Pancreas (tissue), 10 donors: ENCODE measurements at regions not wholly inside any gene's neighbourhood (a gene's known extent, or its start where the extent isn't known, plus 50 kb on each side); places are given as distances from the start of the nearest gene placed in this dataset.

Experiments used
- ATAC-seq, 4 donors: fragments of 200-7000 bp; cut with Tn5 transposase; one replicate each; pipeline versions ENCODE4 v1.8.0 to v1.9.1; 2020; ENCODE audit warnings: mild to moderate bottlenecking in 4 of 4, moderate library complexity in 4 of 4
- DNase-seq, 6 donors: peaks; one replicate each; pipeline ENCODE4 v3.0.0-alpha.2; 2020
- FAIRE-seq: peaks from 2 replicates; lab custom pipeline; 2012; peaks lifted over from hg19 to GRCh38; lab: Jason Lieb, UNC
- H3K27ac ChIP-seq, 4 donors: fragments of 200-600 bp; sonication (generic); 1 replicate in 3 of 4; 2 replicates in 1 of 4; pipeline versions ENCODE4 v1.5.0 to v1.8.0; 2020
- H3K27me3 ChIP-seq, 4 donors: fragments of 200-600 bp; one replicate each; pipeline ENCODE4 v1.8.0; 2021
- H3K36me3 ChIP-seq, 3 donors: fragments of 200-600 bp; sonication (generic) in 1 of 3; one replicate each; pipeline versions ENCODE4 v1.5.0 to v1.8.0; 2020 to 2021
- H3K4me1 ChIP-seq, 3 donors: fragments of 200-600 bp; one replicate each; pipeline ENCODE4 v1.8.0; 2021
- H3K4me3 ChIP-seq, 4 donors: fragments of 200-600 bp; sonication (generic) in 2 of 4; one replicate each; pipeline versions ENCODE4 v1.5.0 to v1.8.0; 2020 to 2021
- H3K9me3 ChIP-seq, 4 donors: fragments of 200-600 bp; one replicate each; pipeline ENCODE4 v1.8.0; 2021
- CTCF ChIP-seq, 4 donors: fragments of 200-600 bp; sonication (generic) in 3 of 4; IDR thresholded peaks; one replicate each; pipeline versions ENCODE4 v1.5.0 to v1.8.0; 2021; ENCODE audit warnings: antibody characterized with exemption in 4 of 4
- WGBS, 2 donors: extraction: QIAGEN DNeasy Blood & Tissue Kit; methylation state at CpG; one replicate each; pipeline ENCODE4 v1.1.7; 2013; 5-methylcytosine and 5-hydroxymethylcytosine counted together
- intact Hi-C, 3 donors: fragments of 100-400 bp; cut with DNase I; formaldehyde crosslinking; loops; one replicate each; pipeline versions ENCODE4 v1.11.1 to v1.14.2; 2022
- donor health status: healthy with polysubstance abuse.
- donor health status: DM: no; HTN: no; CAD: no; lungs with moderate emphysema.
- donor health status: DM: no; HTN: no; CAD: no.
- donor health status: control.
- donor health status: control.
- donor health status: Bipolar disorder and iron deficiency.
- donor health status: DM: yes; HTN: yes; CAD: no.
- donor health status: DM: no; HTN: no; CAD: no.
- donor health status: DM: no; HTN: no; CAD: no.
- donor health status: DM: yes; HTN: yes; CAD: no.

GRCh38 chr7:20929199-20929598 lies 142.5 kb upstream of the SP8 start:
- no peaks in the 10 kb centered on the region for H3K9me3 ChIP-seq
- H3K4me3 ChIP-seq = no peak overlapping the region
- no peaks in the 10 kb centered on the region for H3K27me3 ChIP-seq
- no peak overlapping the region for H3K27ac ChIP-seq
- ATAC-seq (no peak), DNase-seq (no peak), FAIRE-seq (no peak)
- intact Hi-C loops = no loop called here
- WGBS, 2 donors = 89 to 95% methylated on average over 4 of the region's 4 CpGs
- H3K4me1 ChIP-seq = no peaks in the 10 kb centered on the region
- no peaks in the 10 kb centered on the region for H3K36me3 ChIP-seq
- TF ChIP-seq CTCF (IDR thresholded peaks at IDR 0.05) = no peak

GRCh38 chr7:20931739-20932138 lies 145.1 kb upstream of the SP8 start:
- WGBS, 2 donors = 77 to 85% methylated on average over 3 of the region's 3 CpGs

GRCh38 chr7:20932785-20933527 lies 146.3 kb upstream of the SP8 start:
- Histone ChIP-seq H3K27ac (no peak overlapping the region), H3K4me1 (no peaks in the 10 kb centered on the region), H3K27me3 (no peaks in the 10 kb centered on the region), H3K9me3 (no peaks in the 10 kb centered on the region), H3K36me3 (no peaks in the 10 kb centered on the region), H3K4me3 (no peak overlapping the region)
- ATAC-seq (no peak), FAIRE-seq (no peak), DNase-seq (no peak)
- intact Hi-C loops = no loop called here
- WGBS, 2 donors = 52 to 67% methylated on average over 7 of the region's 7 CpGs
- no peak for TF ChIP-seq CTCF (IDR thresholded peaks at IDR 0.05)

More at GRCh38 chr7:20931739-20932138, 145.1 kb upstream of the SP8 start:
- no peak for DNase-seq
- H3K27me3 ChIP-seq = no peaks in the 10 kb centered on the region
- H3K27ac ChIP-seq = no peak overlapping the region
- intact Hi-C loops = no loop called here
- FAIRE-seq = no peak
- H3K4me1 ChIP-seq = no peaks in the 10 kb centered on the region
- TF ChIP-seq CTCF (IDR thresholded peaks at IDR 0.05) = no peak
- no peak overlapping the region for H3K4me3 ChIP-seq
- ATAC-seq = no peak
- no peaks in the 10 kb centered on the region for H3K36me3 ChIP-seq
- H3K9me3 ChIP-seq = no peaks in the 10 kb centered on the region

GRCh38 chr7:20945451-20945850 lies 158.8 kb upstream of the SP8 start:
- intact Hi-C loops = no loop called here
- Histone ChIP-seq H3K36me3 (no peaks in the 10 kb centered on the region), H3K9me3 (no peaks in the 10 kb centered on the region), H3K4me1 (no peaks in the 10 kb centered on the region), H3K4me3 (no peak overlapping the region), H3K27me3 (no peaks in the 10 kb centered on the region), H3K27ac (no peak overlapping the region)
- DNase-seq (no peak), ATAC-seq (no peak), FAIRE-seq (no peak)
- no peak for TF ChIP-seq CTCF (IDR thresholded peaks at IDR 0.05)
- 30 to 34% methylated on average over 2 of the region's 2 CpGs for WGBS, 2 donors

GRCh38 chr7:20952916-20953315 lies 166.2 kb upstream of the SP8 start:
- FAIRE-seq = no peak
- Histone ChIP-seq H3K4me1 (no peaks in the 10 kb centered on the region), H3K4me3 (no peak overlapping the region), H3K9me3 (no peaks in the 10 kb centered on the region), H3K36me3 (no peaks in the 10 kb centered on the region), H3K27me3 (no peaks in the 10 kb centered on the region), H3K27ac (no peak overlapping the region)
- ATAC-seq = no peak
- intact Hi-C loops = no loop called here
- 68 to 76% methylated on average over 3 of the region's 3 CpGs for WGBS, 2 donors
- DNase-seq = no peak
- no peak for TF ChIP-seq CTCF (IDR thresholded peaks at IDR 0.05)
